Ishikawa (cell line): ENCODE measurements at regions not wholly inside any gene's neighbourhood (a gene's known extent, or its start where the extent isn't known, plus 50 kb on each side); places are given as distances from the start of the nearest gene placed in this dataset.

Source experiments
- CEBPB ChIP-seq: IDR thresholded peaks from 2 replicates; pipeline ENCODE4 v1.6.1; 2012
- EP300 ChIP-seq: IDR thresholded peaks from 2 replicates; pipeline ENCODE4 v1.6.1; 2012; ENCODE audit warnings: borderline replicate concordance
- TAF1 ChIP-seq: IDR thresholded peaks from 2 replicates; pipeline ENCODE4 v1.6.1; 2012; ENCODE audit warnings: low read depth, mild to moderate bottlenecking
- YY1 ChIP-seq: IDR thresholded peaks from 2 replicates; pipeline ENCODE4 v1.6.1; 2012; ENCODE audit warnings: low read depth
- TF ChIP-seq, protein P1 (sequence below): IDR thresholded peaks from 2 replicates; pipeline ENCODE4 v1.6.1; 2012
- TF ChIP-seq, protein P2 (sequence below): IDR thresholded peaks from 2 replicates; pipeline ENCODE4 v1.6.1; 2012; ENCODE audit warnings: low read depth, mild to moderate bottlenecking
- TF ChIP-seq, protein P3 (sequence below): IDR thresholded peaks from 2 replicates; pipeline ENCODE4 v1.6.1; 2012

DNA sequence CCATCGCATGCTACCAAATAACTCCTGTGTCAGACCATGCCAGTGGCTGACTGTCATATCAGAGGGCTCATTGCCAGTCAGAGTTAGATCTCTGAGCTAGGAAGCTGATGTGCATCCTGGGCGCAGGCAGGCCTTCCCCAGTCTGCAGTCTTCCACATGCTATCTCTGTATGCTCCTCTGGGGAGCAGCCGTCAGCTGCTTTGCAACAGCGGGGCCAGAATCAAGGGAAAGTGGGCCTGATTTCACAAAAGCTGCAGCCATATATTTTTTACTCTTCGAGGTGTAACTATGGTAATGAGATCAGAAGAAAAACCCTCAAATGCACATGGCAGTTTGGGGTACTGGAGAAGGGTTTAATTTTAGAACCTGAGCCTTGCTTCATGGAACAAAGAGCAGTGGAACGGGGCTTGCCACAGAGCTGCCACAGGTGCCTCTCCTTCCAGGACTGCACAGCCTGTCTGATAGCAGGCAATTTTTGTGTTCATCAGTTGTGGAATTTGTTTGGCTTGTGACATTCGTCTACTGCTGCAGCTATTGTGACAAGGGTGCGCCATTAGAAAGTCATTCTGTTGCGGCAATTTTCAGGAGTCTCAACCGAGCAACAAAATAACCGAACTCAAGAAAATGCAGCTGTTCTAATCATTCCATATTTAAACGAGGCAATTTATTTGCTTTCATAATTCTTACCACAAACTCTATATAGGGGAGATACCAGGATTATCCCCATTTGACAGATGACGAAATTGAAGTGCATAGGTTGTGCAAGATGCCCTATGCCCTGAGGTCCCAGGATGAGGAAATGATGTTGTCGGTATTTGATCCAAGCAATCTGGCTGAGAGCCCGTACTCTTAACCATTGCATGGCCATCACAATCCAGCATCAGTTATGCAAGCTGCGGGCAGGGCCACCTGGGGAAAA is 109.6 kb upstream of the CYRIA start:
- TF ChIP-seq TAF1 (no peak), YY1 (no peak), EP300 (no peak), CEBPB (no peak)
- TF ChIP-seq, protein P1, sequence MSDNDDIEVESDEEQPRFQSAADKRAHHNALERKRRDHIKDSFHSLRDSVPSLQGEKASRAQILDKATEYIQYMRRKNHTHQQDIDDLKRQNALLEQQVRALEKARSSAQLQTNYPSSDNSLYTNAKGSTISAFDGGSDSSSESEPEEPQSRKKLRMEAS: no peak
- TF ChIP-seq, protein P2, sequence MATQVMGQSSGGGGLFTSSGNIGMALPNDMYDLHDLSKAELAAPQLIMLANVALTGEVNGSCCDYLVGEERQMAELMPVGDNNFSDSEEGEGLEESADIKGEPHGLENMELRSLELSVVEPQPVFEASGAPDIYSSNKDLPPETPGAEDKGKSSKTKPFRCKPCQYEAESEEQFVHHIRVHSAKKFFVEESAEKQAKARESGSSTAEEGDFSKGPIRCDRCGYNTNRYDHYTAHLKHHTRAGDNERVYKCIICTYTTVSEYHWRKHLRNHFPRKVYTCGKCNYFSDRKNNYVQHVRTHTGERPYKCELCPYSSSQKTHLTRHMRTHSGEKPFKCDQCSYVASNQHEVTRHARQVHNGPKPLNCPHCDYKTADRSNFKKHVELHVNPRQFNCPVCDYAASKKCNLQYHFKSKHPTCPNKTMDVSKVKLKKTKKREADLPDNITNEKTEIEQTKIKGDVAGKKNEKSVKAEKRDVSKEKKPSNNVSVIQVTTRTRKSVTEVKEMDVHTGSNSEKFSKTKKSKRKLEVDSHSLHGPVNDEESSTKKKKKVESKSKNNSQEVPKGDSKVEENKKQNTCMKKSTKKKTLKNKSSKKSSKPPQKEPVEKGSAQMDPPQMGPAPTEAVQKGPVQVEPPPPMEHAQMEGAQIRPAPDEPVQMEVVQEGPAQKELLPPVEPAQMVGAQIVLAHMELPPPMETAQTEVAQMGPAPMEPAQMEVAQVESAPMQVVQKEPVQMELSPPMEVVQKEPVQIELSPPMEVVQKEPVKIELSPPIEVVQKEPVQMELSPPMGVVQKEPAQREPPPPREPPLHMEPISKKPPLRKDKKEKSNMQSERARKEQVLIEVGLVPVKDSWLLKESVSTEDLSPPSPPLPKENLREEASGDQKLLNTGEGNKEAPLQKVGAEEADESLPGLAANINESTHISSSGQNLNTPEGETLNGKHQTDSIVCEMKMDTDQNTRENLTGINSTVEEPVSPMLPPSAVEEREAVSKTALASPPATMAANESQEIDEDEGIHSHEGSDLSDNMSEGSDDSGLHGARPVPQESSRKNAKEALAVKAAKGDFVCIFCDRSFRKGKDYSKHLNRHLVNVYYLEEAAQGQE: no peak
- TF ChIP-seq, protein P3, sequence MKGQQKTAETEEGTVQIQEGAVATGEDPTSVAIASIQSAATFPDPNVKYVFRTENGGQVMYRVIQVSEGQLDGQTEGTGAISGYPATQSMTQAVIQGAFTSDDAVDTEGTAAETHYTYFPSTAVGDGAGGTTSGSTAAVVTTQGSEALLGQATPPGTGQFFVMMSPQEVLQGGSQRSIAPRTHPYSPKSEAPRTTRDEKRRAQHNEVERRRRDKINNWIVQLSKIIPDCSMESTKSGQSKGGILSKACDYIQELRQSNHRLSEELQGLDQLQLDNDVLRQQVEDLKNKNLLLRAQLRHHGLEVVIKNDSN: no peak
